GM12874 (cell line): ENCODE measurements at regions not wholly inside any gene's neighbourhood (a gene's known extent, or its start where the extent isn't known, plus 50 kb on each side); places are given as distances from the start of the nearest gene placed in this dataset.

Experiments
- TF ChIP-seq, protein P1 (sequence below): IDR thresholded peaks from 2 replicates; pipeline ENCODE4 v1.5.1; 2011; ENCODE audit warnings: low read depth, mild to moderate bottlenecking, control low read depth, low read length, moderate library complexity; ENCODE audit not compliant: insufficient read depth

DNA sequence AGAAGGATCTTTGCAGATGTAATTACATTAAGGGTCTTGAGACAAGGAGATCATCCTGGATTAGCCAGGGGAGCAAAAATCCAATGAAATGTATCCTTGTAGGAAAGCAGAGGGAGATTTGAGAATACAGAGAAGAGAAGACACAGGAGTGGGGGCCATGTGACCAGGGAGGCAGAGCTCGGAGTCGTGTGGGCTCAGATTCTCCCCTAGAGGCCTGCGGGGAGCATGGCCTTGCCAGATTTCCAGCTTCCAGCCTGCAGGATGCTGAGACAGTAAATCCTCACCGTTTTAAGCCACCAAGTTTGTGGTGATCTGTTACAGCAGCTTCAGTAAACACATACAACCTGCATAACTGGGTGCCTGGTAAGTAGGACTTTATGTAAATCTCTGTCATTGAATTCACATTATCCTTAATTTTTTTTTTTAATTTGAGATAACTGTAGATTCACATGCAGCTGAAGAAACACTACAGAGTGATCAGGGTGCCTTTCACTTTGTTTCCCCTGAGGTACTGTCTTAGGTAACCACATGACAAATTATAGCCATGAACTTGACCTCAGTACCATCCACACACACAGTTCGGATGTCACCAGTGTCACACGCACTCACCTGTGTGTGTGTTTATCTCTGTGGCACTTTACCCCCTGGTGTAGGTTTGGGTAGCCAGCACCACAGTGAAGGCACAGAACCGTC, 138.4 kb upstream of the HDAC4 start:
- TF ChIP-seq, protein P1, sequence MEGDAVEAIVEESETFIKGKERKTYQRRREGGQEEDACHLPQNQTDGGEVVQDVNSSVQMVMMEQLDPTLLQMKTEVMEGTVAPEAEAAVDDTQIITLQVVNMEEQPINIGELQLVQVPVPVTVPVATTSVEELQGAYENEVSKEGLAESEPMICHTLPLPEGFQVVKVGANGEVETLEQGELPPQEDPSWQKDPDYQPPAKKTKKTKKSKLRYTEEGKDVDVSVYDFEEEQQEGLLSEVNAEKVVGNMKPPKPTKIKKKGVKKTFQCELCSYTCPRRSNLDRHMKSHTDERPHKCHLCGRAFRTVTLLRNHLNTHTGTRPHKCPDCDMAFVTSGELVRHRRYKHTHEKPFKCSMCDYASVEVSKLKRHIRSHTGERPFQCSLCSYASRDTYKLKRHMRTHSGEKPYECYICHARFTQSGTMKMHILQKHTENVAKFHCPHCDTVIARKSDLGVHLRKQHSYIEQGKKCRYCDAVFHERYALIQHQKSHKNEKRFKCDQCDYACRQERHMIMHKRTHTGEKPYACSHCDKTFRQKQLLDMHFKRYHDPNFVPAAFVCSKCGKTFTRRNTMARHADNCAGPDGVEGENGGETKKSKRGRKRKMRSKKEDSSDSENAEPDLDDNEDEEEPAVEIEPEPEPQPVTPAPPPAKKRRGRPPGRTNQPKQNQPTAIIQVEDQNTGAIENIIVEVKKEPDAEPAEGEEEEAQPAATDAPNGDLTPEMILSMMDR: no peak

DNA sequence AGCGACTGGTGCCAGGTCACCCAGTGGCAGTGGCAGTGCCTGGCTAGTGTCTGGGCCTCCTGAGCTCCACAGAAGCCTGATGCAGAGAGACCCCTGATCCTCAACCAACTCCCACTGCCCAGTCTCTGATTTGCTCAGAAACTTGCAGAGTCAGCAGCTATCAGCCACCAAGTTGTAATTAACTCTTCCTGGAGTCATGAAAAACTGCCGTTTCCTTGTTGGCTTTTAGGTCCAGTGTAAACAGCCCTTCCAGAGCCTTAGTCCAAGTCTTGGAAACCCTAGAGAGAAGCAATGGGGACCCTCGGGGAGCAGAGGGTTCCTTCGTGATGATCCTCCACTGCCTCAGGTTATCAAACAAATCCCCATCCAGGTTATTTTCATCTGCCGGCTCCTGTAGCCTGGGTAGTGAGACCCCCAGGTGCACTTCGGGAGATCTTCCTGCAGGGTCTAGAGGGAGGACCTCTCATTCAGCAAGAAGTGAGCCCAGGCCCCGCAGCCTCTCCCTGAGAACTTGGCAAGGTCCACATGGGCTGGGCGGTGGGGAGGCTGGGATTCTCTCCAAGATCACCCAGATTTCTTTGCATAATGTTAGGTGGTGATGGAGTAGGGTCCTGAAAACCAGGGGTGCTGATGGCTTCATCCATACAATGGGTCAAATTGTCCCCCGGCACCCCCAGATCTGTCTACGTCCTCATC, 137.7 kb upstream of the HDAC4 start:
- TF ChIP-seq, protein P1: no peak

DNA sequence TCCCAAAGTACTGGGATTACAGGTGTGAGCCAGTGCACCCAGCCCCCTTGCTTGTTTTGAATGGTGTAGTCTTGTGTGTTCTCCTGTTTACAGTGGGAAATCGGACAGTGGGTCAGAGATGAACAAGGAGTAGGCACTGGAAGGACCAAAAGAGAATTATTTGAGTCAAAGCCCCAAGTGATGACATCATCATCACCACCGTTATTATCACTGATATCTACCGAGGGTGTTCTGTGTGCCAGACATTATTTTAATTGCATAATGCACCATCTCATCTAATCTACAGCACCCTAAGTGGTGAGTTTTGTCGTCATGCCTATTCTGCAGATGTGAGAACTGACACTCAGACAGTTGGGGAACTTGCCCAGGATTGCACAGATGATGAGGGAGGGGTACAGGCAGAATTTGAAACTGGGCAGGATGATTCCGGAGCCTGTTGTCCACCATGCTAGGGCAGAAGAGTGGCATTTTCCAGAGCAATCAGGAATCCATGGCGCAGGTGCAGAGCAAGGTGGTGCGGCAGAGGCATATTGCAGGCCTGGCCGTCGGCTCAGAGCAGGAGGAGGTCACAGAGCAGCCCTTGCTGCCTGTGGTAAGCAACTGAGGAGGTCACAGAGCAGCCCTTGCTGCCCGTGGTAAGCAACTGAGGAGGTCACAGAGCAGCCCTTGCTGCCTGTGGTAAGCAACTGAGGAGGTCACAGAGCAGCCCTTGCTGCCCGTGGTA, 137.0 kb upstream of the HDAC4 start:
- TF ChIP-seq, protein P1: no peak

DNA sequence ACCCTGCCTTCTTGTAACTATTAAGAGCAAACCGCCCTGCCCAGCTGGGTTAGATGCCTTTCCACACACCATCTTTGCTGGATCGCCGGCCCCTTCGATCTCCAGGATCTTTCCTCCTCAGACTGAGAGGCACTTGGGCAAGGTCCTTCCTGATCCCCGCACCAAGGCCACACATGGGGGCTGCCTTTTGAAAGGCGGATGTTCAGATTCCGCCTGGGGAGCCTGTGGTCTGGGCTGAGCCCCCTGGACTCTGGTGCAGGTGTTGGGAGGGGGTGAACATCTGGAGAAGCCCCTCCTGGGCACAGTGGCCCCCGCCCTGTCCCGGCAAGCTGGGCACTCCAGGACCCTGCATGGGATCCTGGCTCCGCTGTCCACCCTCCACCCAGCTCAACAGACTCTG, 135.4 kb upstream of the HDAC4 start:
- TF ChIP-seq, protein P1: no peak

DNA sequence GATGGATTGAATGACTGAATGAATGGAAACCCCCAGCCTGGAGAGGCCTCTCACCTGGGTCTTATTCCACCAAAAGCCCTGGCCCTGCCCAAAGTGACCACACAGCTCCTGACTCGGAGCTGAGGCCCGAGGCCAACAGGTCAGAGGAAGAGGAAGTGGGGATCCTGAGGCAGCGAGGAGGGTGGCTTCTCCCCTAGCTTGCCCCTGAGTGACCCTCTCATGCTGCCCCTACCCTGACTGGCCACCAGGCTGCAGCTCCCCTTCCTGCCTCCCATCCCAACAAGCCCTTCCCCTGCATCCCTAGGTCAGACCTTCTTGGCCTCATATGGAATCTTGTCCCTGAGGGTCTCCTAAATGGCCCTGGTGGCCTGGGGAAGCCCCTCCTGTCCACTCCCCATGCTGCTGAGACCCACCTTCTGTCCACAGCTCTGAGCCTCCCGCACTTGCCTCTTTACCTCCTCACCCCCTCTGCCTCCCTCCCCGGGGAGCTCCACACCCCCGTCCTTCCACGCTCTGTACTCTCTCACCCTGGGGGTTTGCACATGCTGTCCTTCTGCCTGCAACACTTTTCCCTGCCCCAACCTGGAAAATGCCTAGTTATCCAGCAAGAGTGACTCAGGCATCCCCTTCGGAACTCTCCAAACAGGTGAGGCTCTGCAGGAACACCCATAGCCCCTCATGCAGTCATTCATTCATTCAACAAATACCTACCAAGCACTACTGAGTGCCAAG, 134.8 kb upstream of the HDAC4 start:
- TF ChIP-seq, protein P1: no peak

DNA sequence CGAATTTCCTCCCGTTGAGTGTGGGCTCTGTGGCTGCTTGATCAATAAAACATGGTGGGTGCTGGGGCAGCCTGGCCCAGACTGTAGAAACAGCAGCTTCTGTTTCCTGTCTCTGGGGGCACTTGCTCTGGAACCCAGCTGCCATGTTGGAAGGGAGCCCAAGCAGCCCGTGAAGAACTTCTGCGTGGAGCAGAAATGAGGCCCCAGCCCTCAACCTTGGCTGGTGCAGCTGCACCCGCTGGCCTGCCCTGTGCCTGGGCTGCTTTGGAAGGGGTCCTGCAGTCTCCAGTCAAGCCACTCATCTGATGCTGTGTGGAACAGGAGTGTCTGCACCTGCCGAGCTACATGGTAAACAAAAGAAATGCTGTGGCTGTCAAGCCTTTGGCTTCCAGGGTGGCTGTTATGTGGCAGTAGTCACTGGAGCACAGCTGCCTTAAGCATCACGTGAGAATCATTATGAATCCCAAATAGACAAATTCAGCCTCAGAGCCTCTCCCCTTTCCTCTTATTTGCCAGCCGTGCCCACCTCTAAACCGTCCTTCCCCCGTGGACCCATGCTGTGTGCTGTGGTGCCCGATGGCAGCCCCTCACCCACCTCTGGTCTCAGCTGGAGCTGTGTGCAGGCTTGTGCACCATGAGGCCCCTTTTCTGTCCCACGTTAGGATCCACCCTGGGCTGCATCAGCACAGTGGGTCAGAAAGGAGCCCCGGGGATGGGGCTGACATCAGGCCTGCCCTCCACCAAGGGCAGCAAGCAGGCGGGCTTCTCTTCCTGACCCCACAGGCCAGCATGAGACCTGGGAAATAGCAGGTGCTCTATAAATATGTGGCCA, 134.0 kb upstream of the HDAC4 start:
- TF ChIP-seq, protein P1: no peak
